CD4-positive, alpha-beta T cell (primary cell): ENCODE measurements at regions not wholly inside any gene's neighbourhood (a gene's known extent, or its start where the extent isn't known, plus 50 kb on each side); places are given as distances from the start of the nearest gene placed in this dataset.

Experiments used
- ATAC-seq: fragments of 200-7000 bp; cut with Tn5 transposase; one replicate; pipeline ENCODE4 v1.10.0; 2022; ENCODE audit warnings: mild to moderate bottlenecking; ENCODE audit not compliant: poor library complexity
- CTCF ChIA-PET: fragments of 350-600 bp; sonication (Branson Sonifier 250); formaldehyde crosslinking; loops from one replicate; lab custom pipeline; 2021; ENCODE audit warnings: antibody characterized with exemption, inconsistent platforms; lab: Charles Lee
- POLR2A ChIA-PET: fragments of 350-600 bp; sonication (Branson Sonifier 250); formaldehyde crosslinking; loops from one replicate; lab custom pipeline; 2021; ENCODE audit warnings: antibody characterized with exemption, inconsistent platforms; lab: Charles Lee
- DNase-seq, 14 experiments: peaks; one replicate each; pipeline ENCODE4 v3.0.0-alpha.2; 2013 to 2020; ENCODE audit warnings: mixed read lengths in 2 of 14
- H3K27ac ChIP-seq, 2 donors: one replicate each; pipeline versions ENCODE4 v1.5.1 to v1.7.0; 2013; ENCODE audit warnings: low read length in 2 of 2, low read depth in 1 of 2, mild to moderate bottlenecking in 1 of 2
- H3K27me3 ChIP-seq, 2 experiments: 1 replicate in 1 of 2; 2 replicates in 1 of 2; pipeline versions ENCODE4 v1.6.1 to v1.7.0; 2013; ENCODE audit warnings: low read length in 2 of 2, control low read depth in 1 of 2, mild to moderate bottlenecking in 1 of 2, moderate library complexity in 1 of 2; ENCODE audit not compliant: insufficient read depth in 2 of 2, control insufficient read depth in 1 of 2
- H3K36me3 ChIP-seq: one replicate; pipeline ENCODE4 v1.6.1; 2013; ENCODE audit warnings: low read length, control low read depth; ENCODE audit not compliant: insufficient read depth
- H3K4me1 ChIP-seq: one replicate; pipeline ENCODE4 v1.6.1; 2013; ENCODE audit warnings: low read length, control low read depth; ENCODE audit not compliant: insufficient read depth
- H3K4me3 ChIP-seq: one replicate; pipeline ENCODE4 v1.5.1; 2013; ENCODE audit warnings: mild to moderate bottlenecking, low read length, moderate library complexity
- H3K9me3 ChIP-seq, 2 experiments: 1 replicate in 1 of 2; 2 replicates in 1 of 2; pipeline versions ENCODE4 v1.6.1 to v1.7.0; 2013; ENCODE audit warnings: low read length in 2 of 2, mild to moderate bottlenecking in 2 of 2, control low read depth in 1 of 2, moderate library complexity in 1 of 2; ENCODE audit not compliant: control insufficient read depth in 1 of 2, insufficient read depth in 1 of 2
- H3K27ac Mint-ChIP-seq: one replicate; pipeline ENCODE4 v1.8.0; 2020; ENCODE audit warnings: mixed read lengths
- H3K27me3 Mint-ChIP-seq: one replicate; pipeline ENCODE4 v1.8.0; 2021; ENCODE audit warnings: mixed read lengths
- H3K36me3 Mint-ChIP-seq: one replicate; pipeline ENCODE4 v1.8.0; 2021; ENCODE audit warnings: low read depth, mixed read lengths
- H3K4me1 Mint-ChIP-seq: one replicate; pipeline ENCODE4 v1.8.0; 2021; ENCODE audit warnings: low read depth, mixed read lengths
- H3K4me3 Mint-ChIP-seq: one replicate; pipeline ENCODE4 v1.8.0; 2020; ENCODE audit warnings: mild to moderate bottlenecking, mixed read lengths
- H3K9me3 Mint-ChIP-seq: one replicate; pipeline ENCODE4 v1.8.0; 2020; ENCODE audit warnings: mixed read lengths
- CTCF ChIP-seq: fragments of 200-600 bp; IDR thresholded peaks from one replicate; pipeline ENCODE4 v1.8.0; 2022; ENCODE audit warnings: antibody characterized with exemption, mild to moderate bottlenecking
- intact Hi-C, 2 experiments: fragments of 100-400 bp; cut with DNase I in 1 of 2; cut with micrococcal nuclease in 1 of 2; formaldehyde crosslinking; loops; one replicate each; pipeline versions ENCODE4 v1.15.1 to v1.9.0; 2023 to 2025; cut with DNase I, micrococcal nuclease

- no peaks in the 10 kb centered on the region for H3K27me3 ChIP-seq
- H3K4me3 ChIP-seq: no peak overlapping the region
- DNase-seq (peak in 3 of 14 experiments; percentile 21 to 49 (median 39)), ATAC-seq (no peak)
- ChIA-PET CTCF (no interaction called here), POLR2A (no interaction called here)
- Mint-ChIP-seq H3K9me3 (no peaks in the 10 kb centered on the region), H3K27ac (no peak overlapping the region), H3K4me3 (no peak overlapping the region), H3K36me3 (no peaks in the 10 kb centered on the region), H3K4me1 (no peaks in the 10 kb centered on the region), H3K27me3 (no peaks in the 10 kb centered on the region)
- H3K4me1 ChIP-seq: peaks cover 14% of the 10 kb centered on the region
- no peak for TF ChIP-seq CTCF
- H3K27ac ChIP-seq: no peak overlapping the region
- intact Hi-C loops: no loop called here
- H3K9me3 ChIP-seq: peaks cover 0 to 7% of the 10 kb centered on the region in 2 experiments
- no peaks in the 10 kb centered on the region for H3K36me3 ChIP-seq
Measured at GRCh38 chr10:78992333-78992732, 76.4 kb upstream of the ZMIZ1 start.

- Histone ChIP-seq H3K4me3 (no peak overlapping the region), H3K36me3 (no peaks in the 10 kb centered on the region), H3K4me1 (peaks cover 14% of the 10 kb centered on the region), H3K9me3 (peaks cover 0 to 7% of the 10 kb centered on the region in 2 experiments), H3K27ac (no peak overlapping the region), H3K27me3 (no peaks in the 10 kb centered on the region)
- ATAC-seq: no peak
- Mint-ChIP-seq H3K27me3 (no peaks in the 10 kb centered on the region), H3K4me1 (no peaks in the 10 kb centered on the region), H3K4me3 (no peak overlapping the region), H3K9me3 (no peaks in the 10 kb centered on the region), H3K36me3 (no peaks in the 10 kb centered on the region), H3K27ac (no peak overlapping the region)
- TF ChIP-seq CTCF: no peak
- ChIA-PET CTCF (no interaction called here), POLR2A (no interaction called here)
- no peak for DNase-seq
- intact Hi-C loops: no loop called here
Measured at GRCh38 chr10:78993261-78993945, 75.4 kb upstream of the ZMIZ1 start.

GRCh38 chr10:78995987-78996791, 72.6 kb upstream of the ZMIZ1 start:
- Mint-ChIP-seq H3K27me3 (no peaks in the 10 kb centered on the region), H3K27ac (no peak overlapping the region), H3K36me3 (no peaks in the 10 kb centered on the region), H3K4me3 (no peak overlapping the region), H3K4me1 (no peaks in the 10 kb centered on the region), H3K9me3 (no peaks in the 10 kb centered on the region)
- no peaks in the 10 kb centered on the region for H3K27me3 ChIP-seq
- ATAC-seq (no peak), DNase-seq (no peak)
- no peaks in the 10 kb centered on the region for H3K9me3 ChIP-seq
- TF ChIP-seq CTCF: no peak
- CTCF ChIA-PET: no interaction called here
- no peak overlapping the region for H3K27ac ChIP-seq
- peaks cover 14% of the 10 kb centered on the region for H3K4me1 ChIP-seq
- POLR2A ChIA-PET: no interaction called here
- intact Hi-C loops: no loop called here
- no peaks in the 10 kb centered on the region for H3K36me3 ChIP-seq
- no peak overlapping the region for H3K4me3 ChIP-seq
